Astrocyte of the cerebellum (primary cell): ENCODE measurements at regions not wholly inside any gene's neighbourhood (a gene's known extent, or its start where the extent isn't known, plus 50 kb on each side); places are given as distances from the start of the nearest gene placed in this dataset.

ENCODE experiments used
- DNase-seq: peaks from one replicate; pipeline ENCODE4 v3.0.0-alpha.2; 2011; ENCODE audit warnings: low read depth
- H3K4me3 ChIP-seq: 2 replicates; pipeline ENCODE4 v1.5.1; 2011; ENCODE audit warnings: mild to moderate bottlenecking, low read depth, low read length, moderate library complexity
- in situ Hi-C: cut with HindIII; loops from 2 replicates; pipeline ENCODE4 v1.10.0; 2017; ENCODE audit warnings: low sequenced_read_pairs
- TF ChIP-seq, protein P1 (sequence below): IDR thresholded peaks from 2 replicates; pipeline ENCODE4 v1.5.1; 2012; ENCODE audit warnings: low read length, low read depth, moderate library complexity, mild to moderate bottlenecking; ENCODE audit errors: missing control alignments

- in situ Hi-C loops = no loop called here
- H3K4me3 ChIP-seq = no peak overlapping the region
- DNase-seq = no peak
- TF ChIP-seq, protein P1, sequence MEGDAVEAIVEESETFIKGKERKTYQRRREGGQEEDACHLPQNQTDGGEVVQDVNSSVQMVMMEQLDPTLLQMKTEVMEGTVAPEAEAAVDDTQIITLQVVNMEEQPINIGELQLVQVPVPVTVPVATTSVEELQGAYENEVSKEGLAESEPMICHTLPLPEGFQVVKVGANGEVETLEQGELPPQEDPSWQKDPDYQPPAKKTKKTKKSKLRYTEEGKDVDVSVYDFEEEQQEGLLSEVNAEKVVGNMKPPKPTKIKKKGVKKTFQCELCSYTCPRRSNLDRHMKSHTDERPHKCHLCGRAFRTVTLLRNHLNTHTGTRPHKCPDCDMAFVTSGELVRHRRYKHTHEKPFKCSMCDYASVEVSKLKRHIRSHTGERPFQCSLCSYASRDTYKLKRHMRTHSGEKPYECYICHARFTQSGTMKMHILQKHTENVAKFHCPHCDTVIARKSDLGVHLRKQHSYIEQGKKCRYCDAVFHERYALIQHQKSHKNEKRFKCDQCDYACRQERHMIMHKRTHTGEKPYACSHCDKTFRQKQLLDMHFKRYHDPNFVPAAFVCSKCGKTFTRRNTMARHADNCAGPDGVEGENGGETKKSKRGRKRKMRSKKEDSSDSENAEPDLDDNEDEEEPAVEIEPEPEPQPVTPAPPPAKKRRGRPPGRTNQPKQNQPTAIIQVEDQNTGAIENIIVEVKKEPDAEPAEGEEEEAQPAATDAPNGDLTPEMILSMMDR = no peak
These were observed 77.1 kb upstream of the IPO9 start for GRCh38 chr1:201751872-201752271.

GRCh38 chr1:201752333-201752732, 76.6 kb upstream of the IPO9 start:
- H3K4me3 ChIP-seq = no peak overlapping the region
- DNase-seq = no peak
- TF ChIP-seq, protein P1 = no peak
- in situ Hi-C loops = no loop called here

DNA sequence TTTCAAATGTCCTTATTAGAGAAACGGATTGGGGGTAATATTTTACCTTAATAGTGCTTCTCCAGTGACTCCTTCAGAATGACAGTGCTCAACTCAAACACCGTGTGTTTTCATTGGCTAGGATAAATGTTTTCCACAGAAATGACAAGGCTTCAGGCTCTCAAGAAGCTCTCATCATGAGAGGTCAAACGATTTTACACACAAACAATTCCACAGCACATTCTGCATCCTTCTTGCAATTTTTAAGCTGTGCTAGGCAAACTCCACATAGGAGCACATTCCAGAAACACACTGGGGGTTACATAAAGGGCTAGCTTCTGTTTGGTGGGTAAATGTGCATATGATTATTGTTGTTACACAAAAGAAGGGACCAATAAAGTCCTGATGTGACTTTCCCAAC, 75.5 kb upstream of the IPO9 start:
- H3K4me3 ChIP-seq = no peak overlapping the region
- in situ Hi-C loops = no loop called here
- TF ChIP-seq, protein P1 = no peak
- DNase-seq = no peak

- H3K4me3 ChIP-seq = no peak overlapping the region
- in situ Hi-C loops = no loop called here
- TF ChIP-seq, protein P1 = no peak
These were observed 74.6 kb upstream of the IPO9 start for GRCh38 chr1:201754353-201754752.

GRCh38 chr1:201755200-201755599, 73.8 kb upstream of the IPO9 start:
- DNase-seq = no peak
- TF ChIP-seq, protein P1 = no peak
- no peak overlapping the region for H3K4me3 ChIP-seq
- in situ Hi-C loops = no loop called here

More at GRCh38 chr1:201754353-201754752, 74.6 kb upstream of the IPO9 start:
- no peak for DNase-seq

DNA sequence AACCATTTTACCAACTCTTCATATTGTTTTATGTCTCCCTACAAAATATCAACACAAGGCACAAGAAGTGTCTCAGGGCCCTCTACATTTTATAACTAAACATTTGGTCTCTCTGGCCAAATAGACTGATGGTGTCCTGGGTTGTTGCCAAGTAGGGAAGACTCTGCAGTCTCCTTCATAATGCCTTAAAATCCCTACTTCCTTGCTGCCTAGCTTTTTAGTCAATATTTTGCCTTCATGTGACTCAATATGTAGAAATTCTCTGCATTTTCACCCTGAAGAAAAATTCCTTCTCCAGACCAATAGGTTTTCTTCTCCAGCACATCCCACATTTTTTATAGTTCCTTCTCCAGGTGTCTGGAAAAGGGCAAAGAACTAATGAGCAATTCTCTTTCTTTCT, 72.6 kb upstream of the IPO9 start:
- DNase-seq = no peak
- H3K4me3 ChIP-seq = no peak overlapping the region
- in situ Hi-C loops = no loop called here
- TF ChIP-seq, protein P1 = no peak
